ENCODE measurements at regions not wholly inside any gene's neighbourhood (a gene's known extent, or its start where the extent isn't known, plus 50 kb on each side); places are given as distances from the start of the nearest gene placed in this dataset.

GRCh38 chr10:28912017-28912783, 234.9 kb downstream of the BAMBI start:
- H3K36me3 ChIP-seq: no peaks in the 10 kb centered on the region
- no peak for DNase-seq (ENCODE audit: low spot score in 2 of 2)
- 97% methylated on average over 9 of the region's 9 CpGs for WGBS
- H3K9me3 ChIP-seq: no peaks in the 10 kb centered on the region
- no peaks in the 10 kb centered on the region for H3K27me3 ChIP-seq
- TF ChIP-seq CTCF (IDR thresholded peaks at IDR 0.05) (no peak), POLR2A (IDR thresholded peaks at IDR 0.05) (no peak), POLR2AphosphoS5 (IDR thresholded peaks at IDR 0.05) (no peak), EP300 (IDR thresholded peaks at IDR 0.05) (no peak)
- no peak overlapping the region for H3K4me3 ChIP-seq
- no peaks in the 10 kb centered on the region for H3K4me1 ChIP-seq
- no peak overlapping the region for H3K27ac ChIP-seq

- Histone ChIP-seq H3K4me3 (no peak overlapping the region), H3K9me3 (no peaks in the 10 kb centered on the region), H3K27me3 (no peaks in the 10 kb centered on the region), H3K36me3 (no peaks in the 10 kb centered on the region), H3K27ac (no peak overlapping the region), H3K4me1 (no peaks in the 10 kb centered on the region)
- DNase-seq (ENCODE audit: low spot score in 2 of 2): no peak
- TF ChIP-seq EP300 (IDR thresholded peaks at IDR 0.05) (no peak), POLR2A (IDR thresholded peaks at IDR 0.05) (no peak), CTCF (IDR thresholded peaks at IDR 0.05) (no peak), POLR2AphosphoS5 (IDR thresholded peaks at IDR 0.05) (no peak)
- 78% methylated on average over 12 of the region's 12 CpGs for WGBS
These were observed 236.3 kb downstream of the BAMBI start for GRCh38 chr10:28913436-28914237.

GRCh38 chr10:28914701-28915100, 237.4 kb downstream of the BAMBI start:
- H3K9me3 ChIP-seq: no peaks in the 10 kb centered on the region
- TF ChIP-seq CTCF (IDR thresholded peaks at IDR 0.05) (no peak), EP300 (IDR thresholded peaks at IDR 0.05) (no peak), POLR2A (IDR thresholded peaks at IDR 0.05) (no peak), POLR2AphosphoS5 (IDR thresholded peaks at IDR 0.05) (no peak)
- WGBS: 48% methylated on average over 3 of the region's 3 CpGs
- no peak for DNase-seq (ENCODE audit: low spot score in 2 of 2)
- no peak overlapping the region for H3K27ac ChIP-seq
- H3K4me3 ChIP-seq: no peak overlapping the region
- no peaks in the 10 kb centered on the region for H3K36me3 ChIP-seq
- no peaks in the 10 kb centered on the region for H3K4me1 ChIP-seq
- no peaks in the 10 kb centered on the region for H3K27me3 ChIP-seq

GRCh38 chr10:28915989-28916588, 238.8 kb downstream of the BAMBI start:
- no peak overlapping the region for H3K27ac ChIP-seq

More at GRCh38 chr10:28915989-28916588, 238.8 kb downstream of the BAMBI start:
- 80% methylated on average over 9 of the region's 9 CpGs for WGBS
- Histone ChIP-seq H3K4me3 (no peak overlapping the region), H3K36me3 (no peaks in the 10 kb centered on the region), H3K9me3 (no peaks in the 10 kb centered on the region), H3K27me3 (no peaks in the 10 kb centered on the region), H3K4me1 (no peaks in the 10 kb centered on the region)
- TF ChIP-seq POLR2A (IDR thresholded peaks at IDR 0.05) (no peak), POLR2AphosphoS5 (IDR thresholded peaks at IDR 0.05) (no peak), EP300 (IDR thresholded peaks at IDR 0.05) (no peak), CTCF (IDR thresholded peaks at IDR 0.05) (no peak)
- DNase-seq (ENCODE audit: low spot score in 2 of 2): no peak
